OCI-LY7 (cell line): ENCODE measurements at regions not wholly inside any gene's neighbourhood (a gene's known extent, or its start where the extent isn't known, plus 50 kb on each side); places are given as distances from the start of the nearest gene placed in this dataset.

Experiments used
- CTCF ChIP-seq: fragments of 200-600 bp; sonication (generic); conservative IDR thresholded peaks from 2 replicates; pipeline ENCODE4 v1.5.1; 2014; ENCODE audit warnings: mild to moderate bottlenecking, antibody characterized with exemption, low read length, moderate library complexity, mixed read lengths
- EZH2phosphoT487 ChIP-seq: fragments of 200-600 bp; sonication (generic); IDR thresholded peaks from 2 replicates; pipeline ENCODE4 v1.6.1; 2018; ENCODE audit warnings: low read depth, borderline replicate concordance, mild to moderate bottlenecking, mixed run types, antibody characterized with exemption, low read length, moderate library complexity, mixed read lengths

- no peak for TF ChIP-seq CTCF
- no peak for TF ChIP-seq EZH2phosphoT487
Measured at GRCh38 chr11:115941481-115941993, 437.3 kb upstream of the CADM1 start.
